ENCODE measurements at regions not wholly inside any gene's neighbourhood (a gene's known extent, or its start where the extent isn't known, plus 50 kb on each side); places are given as distances from the start of the nearest gene placed in this dataset.
"Not testable (repeated sequence)": the region's sequence is repeated elsewhere in the genome, so short reads cannot be mapped to it uniquely, and the experiment has no call there.

- no peak for DNase-seq
Observed at GRCh38 chr12:118537481-118537917, 161.1 kb downstream of the SUDS3 start.

GRCh38 chr12:118541071-118541470 is 164.7 kb downstream of the SUDS3 start:
- DNase-seq = no peak

- DNase-seq = no peak
Observed at GRCh38 chr12:118541934-118542333, 165.6 kb downstream of the SUDS3 start.

- no peak for DNase-seq
Observed at GRCh38 chr12:118543651-118544050, 167.3 kb downstream of the SUDS3 start.

- no peak for DNase-seq
Observed at GRCh38 chr12:118544569-118544968, 168.2 kb downstream of the SUDS3 start.

- DNase-seq = not testable (repeated sequence)
Observed at GRCh38 chr12:118547606-118548005, 171.3 kb downstream of the SUDS3 start.

- DNase-seq = no peak
Observed at GRCh38 chr12:118548887-118549509, 172.6 kb downstream of the SUDS3 start.

- no peak for DNase-seq
Observed at GRCh38 chr12:118549510-118549980, 173.2 kb downstream of the SUDS3 start.

- no peak for DNase-seq
Observed at GRCh38 chr12:118553856-118554504, 177.6 kb downstream of the SUDS3 start.

GRCh38 chr12:118558941-118559340 is 182.6 kb downstream of the SUDS3 start:
- DNase-seq = no peak

GRCh38 chr12:118560733-118561132 is 184.4 kb downstream of the SUDS3 start:
- DNase-seq = no peak

GRCh38 chr12:118571730-118572129 is 195.4 kb downstream of the SUDS3 start:
- no peak for DNase-seq

- no peak for DNase-seq
Observed at GRCh38 chr12:118574288-118574687, 197.9 kb downstream of the SUDS3 start.

GRCh38 chr12:118575730-118576129 is 199.4 kb downstream of the SUDS3 start:
- no peak for DNase-seq

GRCh38 chr12:118581371-118581770 is 205.0 kb downstream of the SUDS3 start:
- no peak for DNase-seq

- no peak for DNase-seq
Observed at GRCh38 chr12:118582863-118583262, 206.5 kb downstream of the SUDS3 start.

GRCh38 chr12:118586433-118586832 is 210.1 kb downstream of the SUDS3 start:
- DNase-seq = no peak

GRCh38 chr12:118589162-118589561 is 212.8 kb downstream of the SUDS3 start:
- no peak for DNase-seq

GRCh38 chr12:118590406-118591150 is 214.2 kb downstream of the SUDS3 start:
- no peak for DNase-seq

- DNase-seq = no peak
Observed at GRCh38 chr12:118603610-118604361, 227.4 kb downstream of the SUDS3 start.

GRCh38 chr12:118606690-118607089 is 230.3 kb downstream of the SUDS3 start:
- DNase-seq = no peak

- no peak for DNase-seq
Observed at GRCh38 chr12:118607831-118608230, 231.5 kb downstream of the SUDS3 start.

GRCh38 chr12:118608770-118609344 is 232.5 kb downstream of the SUDS3 start:
- no peak for DNase-seq

All from stimulated activated CD4-positive, alpha-beta T cell treated with anti-CD3 and anti-CD28 coated beads, Interleukin-1b, Interleukin-23, amount 100 ng/mL, for 48 hours (primary cell).